Left cardiac atrium (tissue), 4 donors: ENCODE measurements at regions not wholly inside any gene's neighbourhood (a gene's known extent, or its start where the extent isn't known, plus 50 kb on each side); places are given as distances from the start of the nearest gene placed in this dataset.
A peak's percentile ranks its signal among the peaks of the same experiment; 100 is the strongest.

Experiments used
- ATAC-seq, 2 donors: fragments of 200-7000 bp; cut with Tn5 transposase; one replicate each; pipeline ENCODE4 v1.9.1; 2020; ENCODE audit warnings: mild to moderate bottlenecking in 2 of 2, moderate library complexity in 2 of 2
- DNase-seq: peaks from one replicate; pipeline ENCODE4 v3.0.0-alpha.2; 2020
- intact Hi-C, 2 donors: fragments of 100-400 bp; cut with DNase I; formaldehyde crosslinking; loops; one replicate each; pipeline versions ENCODE4 v1.14.1 to v1.15.1; 2022 to 2023
- donor health status: DM: no; HTN: yes; CAD: no.
- donor health status: DM: no; HTN: yes; CAD: no; lungs with severe emphysema.
- donor health status: DM: yes; HTN: yes; CAD: no.
- donor health status: Dilated cardiomyopathy.

- DNase-seq (no peak), ATAC-seq (peak in 1 of 2 donors; percentile 23)
- intact Hi-C loops = no loop called here
Observed at GRCh38 chr2:9681427-9681817, 50.6 kb upstream of the YWHAQ start.

- DNase-seq (no peak), ATAC-seq (no peak)
- intact Hi-C loops = no loop called here
Observed at GRCh38 chr2:9685637-9686036, 54.8 kb upstream of the YWHAQ start.

- DNase-seq (no peak), ATAC-seq (no peak)
- intact Hi-C loops = no loop called here
Observed at GRCh38 chr2:9686061-9686460, 55.3 kb upstream of the YWHAQ start.

- ATAC-seq = peak in 1 of 2 donors; percentile 40
- intact Hi-C loops = loop anchor here in 1 of 2 donors (10.0 kb wide), 1 partner anchor 135 kb away; the partner anchor contains the start of gene ADAM17
- DNase-seq = peak; percentile 69
Observed at GRCh38 chr2:9690252-9690651, 59.5 kb upstream of the YWHAQ start.

- DNase-seq (no peak), ATAC-seq (no peak)
- intact Hi-C loops = loop anchor here in 1 of 2 donors (10.0 kb wide), 1 partner anchor 136 kb away; the partner anchor contains the start of gene ADAM17
Observed at GRCh38 chr2:9690716-9691498, 60.1 kb upstream of the YWHAQ start.

GRCh38 chr2:9692456-9693195, 61.8 kb upstream of the YWHAQ start:
- intact Hi-C loops = loop anchor here in 1 of 2 donors (10.0 kb wide), 1 partner anchor 138 kb away; the partner anchor contains the start of gene ADAM17
- ATAC-seq (peak; percentile 34 to 86), DNase-seq (peak; percentile 66)

- peak; percentile 67 for DNase-seq
- ATAC-seq = peak; percentile 95 to 97
- intact Hi-C loops = loop anchor here in 1 of 2 donors (10.0 kb wide), 1 partner anchor 138 kb away; the partner anchor contains the start of gene ADAM17
Observed at GRCh38 chr2:9693196-9693491, 62.3 kb upstream of the YWHAQ start.

GRCh38 chr2:9693646-9694045, 62.8 kb upstream of the YWHAQ start:
- ATAC-seq (no peak), DNase-seq (no peak)
- intact Hi-C loops = loop anchor here in 1 of 2 donors (10.0 kb wide), 1 partner anchor 139 kb away; the partner anchor contains the start of gene ADAM17

- intact Hi-C loops = loop anchor here in 1 of 2 donors (10.0 kb wide), 1 partner anchor 140 kb away; the partner anchor contains the start of gene ADAM17
- DNase-seq = no peak
Observed at GRCh38 chr2:9694661-9695234, 64.0 kb upstream of the YWHAQ start.

GRCh38 chr2:9695941-9696340, 65.1 kb upstream of the YWHAQ start:
- intact Hi-C loops = loop anchor here in 1 of 2 donors (10.0 kb wide), 1 partner anchor 141 kb away; the partner anchor contains the start of gene ADAM17
- no peak for ATAC-seq
- no peak for DNase-seq

More at GRCh38 chr2:9694661-9695234, 64.0 kb upstream of the YWHAQ start:
- no peak for ATAC-seq

GRCh38 chr2:9696731-9697130, 65.9 kb upstream of the YWHAQ start:
- intact Hi-C loops = loop anchor here in 1 of 2 donors (10.0 kb wide), 1 partner anchor 142 kb away; the partner anchor contains the start of gene ADAM17
- ATAC-seq = no peak
- DNase-seq = no peak

- intact Hi-C loops = loop anchor here in 1 of 2 donors (10.0 kb wide), 1 partner anchor 143 kb away; the partner anchor contains the start of gene ADAM17
- DNase-seq = no peak
- ATAC-seq = no peak
Observed at GRCh38 chr2:9697909-9698308, 67.1 kb upstream of the YWHAQ start.

- no peak for ATAC-seq
- no peak for DNase-seq
- intact Hi-C loops = loop anchor here in 1 of 2 donors (10.0 kb wide), 1 partner anchor 145 kb away; the partner anchor contains the start of gene ADAM17
Observed at GRCh38 chr2:9699139-9700108, 68.6 kb upstream of the YWHAQ start.

- DNase-seq (no peak), ATAC-seq (no peak)
- intact Hi-C loops = no loop called here
Observed at GRCh38 chr2:9700109-9700495, 69.3 kb upstream of the YWHAQ start.

GRCh38 chr2:9702604-9703084, 71.8 kb upstream of the YWHAQ start:
- no peak for DNase-seq

GRCh38 chr2:9703085-9703678, 72.4 kb upstream of the YWHAQ start:
- intact Hi-C loops = no loop called here
- ATAC-seq = peak; percentile 87 to 89
- DNase-seq = peak; percentile 80

More at GRCh38 chr2:9702604-9703084, 71.8 kb upstream of the YWHAQ start:
- no peak for ATAC-seq
- intact Hi-C loops = no loop called here

- peak in 1 of 2 donors; percentile 75 for ATAC-seq
- DNase-seq = no peak
- intact Hi-C loops = no loop called here
Observed at GRCh38 chr2:9703701-9704221, 73.0 kb upstream of the YWHAQ start.
